Mesenchymal stem cell (in vitro differentiated cells and primary cell): ENCODE measurements at regions not wholly inside any gene's neighbourhood (a gene's known extent, or its start where the extent isn't known, plus 50 kb on each side); places are given as distances from the start of the nearest gene placed in this dataset.

Experiments
- DNase-seq: peaks from one replicate; pipeline ENCODE4 v3.0.0-alpha.2; 2013
- H2AFZ ChIP-seq: one replicate; pipeline ENCODE4 v1.6.1; 2013; ENCODE audit warnings: low read depth, mild to moderate bottlenecking, control low read depth, inconsistent platforms, low read length, moderate library complexity
- H2AK5ac ChIP-seq: 2 replicates; pipeline ENCODE4 v1.6.1; 2013; ENCODE audit warnings: low read length, moderate library complexity, mild to moderate bottlenecking, inconsistent platforms; ENCODE audit not compliant: severe bottlenecking
- H2BK120ac ChIP-seq: one replicate; pipeline ENCODE4 v1.6.1; 2013; ENCODE audit warnings: low read depth, mild to moderate bottlenecking, inconsistent platforms, low read length, moderate library complexity
- H2BK12ac ChIP-seq, 2 experiments: one replicate each; pipeline ENCODE4 v1.6.1; 2013; ENCODE audit warnings: inconsistent platforms in 2 of 2, low read length in 2 of 2, mild to moderate bottlenecking in 2 of 2, moderate library complexity in 2 of 2, control low read depth in 1 of 2
- H2BK15ac ChIP-seq: one replicate; pipeline ENCODE4 v1.6.1; 2013; ENCODE audit warnings: mild to moderate bottlenecking, low read depth, inconsistent platforms; ENCODE audit not compliant: poor library complexity, severe bottlenecking
- H2BK5ac ChIP-seq: 2 replicates; pipeline ENCODE4 v1.6.1; 2013; ENCODE audit warnings: low read depth, mild to moderate bottlenecking, low read length, control low read depth, inconsistent platforms; ENCODE audit not compliant: poor library complexity, severe bottlenecking
- H3K14ac ChIP-seq, 2 experiments: one replicate each; pipeline ENCODE4 v1.6.1; 2013; ENCODE audit warnings: inconsistent platforms in 2 of 2, low read length in 2 of 2, control low read depth in 1 of 2, mild to moderate bottlenecking in 1 of 2, moderate library complexity in 1 of 2
- H3K18ac ChIP-seq, 2 experiments: one replicate each; pipeline ENCODE4 v1.6.1; 2013; ENCODE audit warnings: inconsistent platforms in 2 of 2, low read length in 2 of 2, control low read depth in 1 of 2, low read depth in 1 of 2, mild to moderate bottlenecking in 1 of 2
- H3K23ac ChIP-seq, 2 experiments: one replicate each; pipeline ENCODE4 v1.6.1; 2013; ENCODE audit warnings: inconsistent platforms in 2 of 2, low read length in 2 of 2, mild to moderate bottlenecking in 2 of 2, moderate library complexity in 2 of 2, control low read depth in 1 of 2
- H3K27ac ChIP-seq: 2 replicates; pipeline ENCODE4 v1.5.1; 2013; ENCODE audit warnings: mild to moderate bottlenecking, moderate library complexity, low read length, control low read depth, inconsistent platforms; ENCODE audit not compliant: poor library complexity, severe bottlenecking
- H3K27me3 ChIP-seq, 2 experiments: 2 replicates each; pipeline versions ENCODE4 v1.6.1 to v1.7.0; 2013; ENCODE audit warnings: low read length in 2 of 2, mild to moderate bottlenecking in 2 of 2, moderate library complexity in 2 of 2, control low read depth in 1 of 2, inconsistent platforms in 1 of 2; ENCODE audit not compliant: control insufficient read depth in 1 of 2, insufficient read depth in 1 of 2
- H3K36me3 ChIP-seq, 2 experiments: 2 replicates each; pipeline versions ENCODE4 v1.6.1 to v1.7.0; 2013; ENCODE audit warnings: low read length in 2 of 2, control low read depth in 1 of 2, inconsistent platforms in 1 of 2, low read depth in 1 of 2, mild to moderate bottlenecking in 1 of 2; ENCODE audit not compliant: insufficient read depth in 2 of 2, control insufficient read depth in 1 of 2
- H3K4ac ChIP-seq, 2 experiments: one replicate each; pipeline ENCODE4 v1.6.1; 2013; ENCODE audit warnings: inconsistent platforms in 2 of 2, low read length in 2 of 2, mild to moderate bottlenecking in 2 of 2, moderate library complexity in 2 of 2, control low read depth in 1 of 2, low read depth in 1 of 2
- H3K4me1 ChIP-seq: 2 replicates; pipeline ENCODE4 v1.6.1; 2013; ENCODE audit warnings: low read depth, low read length, control low read depth; ENCODE audit not compliant: control insufficient read depth, insufficient read depth
- H3K4me2 ChIP-seq: 2 replicates; pipeline ENCODE4 v1.6.1; 2013; ENCODE audit warnings: low read length, mild to moderate bottlenecking, inconsistent platforms; ENCODE audit not compliant: poor library complexity, severe bottlenecking
- H3K4me3 ChIP-seq, 2 experiments: 2 replicates each; pipeline versions ENCODE4 v1.5.1 to v1.7.0; 2013; ENCODE audit warnings: low read length in 2 of 2, mild to moderate bottlenecking in 2 of 2, control low read depth in 1 of 2, low read depth in 1 of 2; ENCODE audit not compliant: insufficient read depth in 1 of 2
- H3K79me1 ChIP-seq: replicated peaks from 2 replicates; pipeline ENCODE4 v1.6.1; 2013; ENCODE audit warnings: mild to moderate bottlenecking, control low read depth, low read length, inconsistent platforms; ENCODE audit not compliant: poor library complexity, severe bottlenecking
- H3K9ac ChIP-seq: 2 replicates; pipeline ENCODE4 v1.7.0; 2013; ENCODE audit warnings: mild to moderate bottlenecking, low read length, moderate library complexity
- H3K9me3 ChIP-seq: 2 replicates; pipeline ENCODE4 v1.7.0; 2013; ENCODE audit warnings: mild to moderate bottlenecking, low read length; ENCODE audit not compliant: control insufficient read depth
- H4K8ac ChIP-seq: one replicate; pipeline ENCODE4 v1.6.1; 2013; ENCODE audit warnings: inconsistent platforms, mild to moderate bottlenecking, low read length, moderate library complexity
- H4K91ac ChIP-seq: one replicate; pipeline ENCODE4 v1.6.1; 2013; ENCODE audit warnings: mild to moderate bottlenecking, low read length, inconsistent platforms
- WGBS: methylation state at CpG from one replicate; pipeline ENCODE4 v1.1.7; 2013; ENCODE audit warnings: mixed read lengths; 5-methylcytosine and 5-hydroxymethylcytosine counted together

GRCh38 chr13:74866101-74866500 is 615.9 kb downstream of the TBC1D4 start:
- Histone ChIP-seq H2BK12ac (no peak overlapping the region), H3K18ac (no peak overlapping the region), H4K8ac (no peak overlapping the region), H3K79me1 (no peaks in the 10 kb centered on the region), H3K4me2 (no peak overlapping the region), H3K4ac (no peak overlapping the region), H4K91ac (no peak overlapping the region), H3K9ac (no peak overlapping the region), H3K14ac (no peak overlapping the region), H3K36me3 (no peaks in the 10 kb centered on the region), H3K27ac (no peak overlapping the region), H2BK120ac (no peak overlapping the region), H2AK5ac (no peak overlapping the region), H2BK15ac (no peak overlapping the region), H3K23ac (no peak overlapping the region), H2AFZ (no peak overlapping the region), H3K27me3 (no peaks in the 10 kb centered on the region), H2BK5ac (no peak overlapping the region), H3K4me1 (no peaks in the 10 kb centered on the region), H3K4me3 (no peak overlapping the region), H3K9me3 (peaks cover 11% of the 10 kb centered on the region)
- DNase-seq: no peak
- no CpG with 5 or more reads among the region's 1 CpG for WGBS

- no peak overlapping the region for H4K91ac ChIP-seq
- H3K9me3 ChIP-seq: peaks cover 11% of the 10 kb centered on the region
- no peak overlapping the region for H2BK120ac ChIP-seq
- H3K36me3 ChIP-seq: no peaks in the 10 kb centered on the region
- no peak overlapping the region for H2BK5ac ChIP-seq
- H4K8ac ChIP-seq: no peak overlapping the region
- no peaks in the 10 kb centered on the region for H3K4me1 ChIP-seq
- H3K9ac ChIP-seq: no peak overlapping the region
- no peak overlapping the region for H3K18ac ChIP-seq
- H3K4ac ChIP-seq: no peak overlapping the region
- H3K4me2 ChIP-seq: no peak overlapping the region
- H2AFZ ChIP-seq: no peak overlapping the region
- no peaks in the 10 kb centered on the region for H3K27me3 ChIP-seq
- H3K14ac ChIP-seq: no peak overlapping the region
- no peak overlapping the region for H2AK5ac ChIP-seq
- H3K23ac ChIP-seq: no peak overlapping the region
- H3K4me3 ChIP-seq: no peak overlapping the region
- no peak for DNase-seq
- no peaks in the 10 kb centered on the region for H3K79me1 ChIP-seq
- H3K27ac ChIP-seq: no peak overlapping the region
- H2BK15ac ChIP-seq: no peak overlapping the region
- H2BK12ac ChIP-seq: no peak overlapping the region
These were observed 616.3 kb downstream of the TBC1D4 start for GRCh38 chr13:74865656-74866055.

GRCh38 chr13:74860789-74861188 is 621.2 kb downstream of the TBC1D4 start:
- Histone ChIP-seq H3K36me3 (no peaks in the 10 kb centered on the region), H3K18ac (no peak overlapping the region), H3K27me3 (no peaks in the 10 kb centered on the region), H2AFZ (no peak overlapping the region), H3K14ac (no peak overlapping the region), H3K9ac (no peak overlapping the region), H2BK5ac (no peak overlapping the region), H3K4me3 (no peak overlapping the region), H2BK12ac (no peak overlapping the region), H3K27ac (no peak overlapping the region), H4K91ac (no peak overlapping the region), H3K23ac (no peak overlapping the region), H3K4me2 (no peak overlapping the region), H4K8ac (no peak overlapping the region), H2BK15ac (no peak overlapping the region), H3K4ac (no peak overlapping the region), H3K4me1 (no peaks in the 10 kb centered on the region), H3K9me3 (no peaks in the 10 kb centered on the region), H3K79me1 (no peaks in the 10 kb centered on the region), H2AK5ac (no peak overlapping the region), H2BK120ac (no peak overlapping the region)
- DNase-seq: no peak
- 86% methylated on average over 1 of the region's 1 CpG for WGBS

GRCh38 chr13:74850893-74851292 is 631.1 kb downstream of the TBC1D4 start:
- no peak overlapping the region for H2BK15ac ChIP-seq
- H2AK5ac ChIP-seq: no peak overlapping the region
- no peak overlapping the region for H3K14ac ChIP-seq
- H2BK5ac ChIP-seq: no peak overlapping the region
- 86% methylated on average over 2 of the region's 2 CpGs for WGBS
- H4K8ac ChIP-seq: no peak overlapping the region
- no peak overlapping the region for H2BK12ac ChIP-seq
- H4K91ac ChIP-seq: no peak overlapping the region
- H3K4ac ChIP-seq: no peak overlapping the region
- H3K9ac ChIP-seq: no peak overlapping the region
- no peak overlapping the region for H3K4me2 ChIP-seq
- H3K79me1 ChIP-seq: no peaks in the 10 kb centered on the region
- no peaks in the 10 kb centered on the region for H3K27me3 ChIP-seq
- H2AFZ ChIP-seq: no peak overlapping the region
- H3K9me3 ChIP-seq: no peaks in the 10 kb centered on the region
- H3K4me1 ChIP-seq: no peaks in the 10 kb centered on the region
- no peak overlapping the region for H3K4me3 ChIP-seq
- no peak overlapping the region for H2BK120ac ChIP-seq
- H3K23ac ChIP-seq: no peak overlapping the region
- no peak overlapping the region for H3K27ac ChIP-seq
- no peak for DNase-seq
- no peak overlapping the region for H3K18ac ChIP-seq
- H3K36me3 ChIP-seq: no peaks in the 10 kb centered on the region
